ENCODE measurements at regions not wholly inside any gene's neighbourhood (a gene's known extent, or its start where the extent isn't known, plus 50 kb on each side); places are given as distances from the start of the nearest gene placed in this dataset.

- no peak for TF ChIP-seq POLR2AphosphoS5 (IDR thresholded peaks at IDR 0.05; ENCODE audit: low read length)
- no peak for TF ChIP-seq GABPA (IDR thresholded peaks at IDR 0.05; ENCODE audit: low read depth)
- no peak for TF ChIP-seq POU2F2 (IDR thresholded peaks at IDR 0.05; ENCODE audit: borderline replicate concordance, low read depth, low read length)
- no peak for TF ChIP-seq TAF1 (IDR thresholded peaks at IDR 0.05; ENCODE audit: borderline replicate concordance, low read depth, low read length)
- TF ChIP-seq POLR2A (IDR thresholded peaks at IDR 0.05; ENCODE audit: low read depth, low read length): no peak
Observed at GRCh38 chr14:59037620-59038019, 150.8 kb upstream of the DAAM1 start.

All from GM12878 (cell line).